PC-9 (cell line): ENCODE measurements at regions not wholly inside any gene's neighbourhood (a gene's known extent, or its start where the extent isn't known, plus 50 kb on each side); places are given as distances from the start of the nearest gene placed in this dataset.

ENCODE experiments used
- CTCF ChIP-seq: fragments of 200-600 bp; sonication (generic); conservative IDR thresholded peaks from 2 replicates; pipeline ENCODE4 v1.6.1; 2017; ENCODE audit warnings: mixed run types, antibody characterized with exemption, mild to moderate bottlenecking, moderate library complexity
- EZH2 ChIP-seq: fragments of 200-600 bp; sonication (generic); IDR thresholded peaks from 2 replicates; pipeline ENCODE4 v1.8.0; 2017; ENCODE audit warnings: antibody characterized with exemption, low read depth

GRCh38 chr12:20283482-20283881 lies 84.9 kb upstream of the PDE3A start:
- TF ChIP-seq CTCF: no peak
- TF ChIP-seq EZH2: no peak
